Bronchial epithelial cell (primary cell): ENCODE measurements at regions not wholly inside any gene's neighbourhood (a gene's known extent, or its start where the extent isn't known, plus 50 kb on each side); places are given as distances from the start of the nearest gene placed in this dataset.
A peak's percentile ranks its signal among the peaks of the same experiment; 100 is the strongest.

Experiments used
- DNase-seq: peaks from one replicate; pipeline ENCODE4 v3.0.0-alpha.2; 2010; ENCODE audit warnings: low read depth
- FAIRE-seq: peaks from 2 replicates; lab custom pipeline; 2011; peaks lifted over from hg19 to GRCh38; lab: Jason Lieb, UNC
- H3K27me3 ChIP-seq: 2 replicates; pipeline ENCODE4 v1.5.1; 2011; ENCODE audit warnings: low read length; ENCODE audit not compliant: control insufficient read depth, insufficient read depth
- H3K36me3 ChIP-seq: 2 replicates; pipeline ENCODE4 v1.5.1; 2011; ENCODE audit warnings: low read length; ENCODE audit not compliant: control insufficient read depth, insufficient read depth
- H3K4me3 ChIP-seq: 2 replicates; pipeline ENCODE4 v1.5.1; 2011; ENCODE audit warnings: mild to moderate bottlenecking, low read depth, low read length, control low read depth
- TF ChIP-seq, protein P1 (sequence below): IDR thresholded peaks from 2 replicates; pipeline ENCODE4 v1.5.1; 2011; ENCODE audit warnings: mild to moderate bottlenecking, moderate library complexity, low read length, control low read depth, inconsistent platforms; ENCODE audit not compliant: insufficient read depth, severe bottlenecking

DNA sequence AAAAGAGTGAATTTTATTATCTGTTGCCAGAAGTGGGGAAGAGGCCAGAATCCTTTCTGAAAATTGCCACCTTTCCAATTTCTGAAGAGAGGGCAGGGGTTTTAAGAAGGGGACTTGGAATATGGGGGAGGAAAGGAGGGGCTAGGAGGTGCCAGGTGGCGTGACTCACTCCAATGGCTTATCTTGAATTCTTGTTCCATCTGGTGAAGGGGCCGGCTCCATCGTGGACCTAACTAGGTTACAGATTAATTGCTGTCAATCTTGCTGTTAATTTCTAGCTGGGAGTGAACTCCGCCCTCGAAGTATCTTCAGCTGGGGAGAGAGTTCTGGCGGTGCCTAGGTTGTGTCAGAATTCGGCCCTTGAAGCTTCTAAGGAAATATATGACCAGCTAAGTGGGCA, 138.7 kb downstream of the YTHDC2 start:
- FAIRE-seq: no peak

DNA sequence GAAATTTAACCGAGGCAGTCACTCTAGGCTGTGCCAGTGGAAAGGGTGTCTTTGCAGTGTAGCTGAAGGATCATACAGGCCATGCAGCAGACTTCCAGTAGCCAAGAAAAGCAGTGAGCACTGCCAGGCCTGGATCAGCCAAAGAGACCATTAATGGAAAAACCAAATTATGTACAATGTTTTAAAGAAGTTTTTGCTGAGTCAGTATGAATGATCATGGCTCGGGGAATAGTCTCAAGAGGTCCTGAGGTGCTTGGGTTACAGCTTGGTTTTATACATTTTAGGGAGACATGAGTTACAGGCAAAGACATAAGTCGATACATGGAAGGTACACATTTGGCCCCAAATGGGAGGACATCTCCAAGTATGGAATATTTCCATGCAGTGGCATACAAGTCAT, 141.3 kb downstream of the YTHDC2 start:
- no peak overlapping the region for H3K4me3 ChIP-seq
- TF ChIP-seq, protein P1, sequence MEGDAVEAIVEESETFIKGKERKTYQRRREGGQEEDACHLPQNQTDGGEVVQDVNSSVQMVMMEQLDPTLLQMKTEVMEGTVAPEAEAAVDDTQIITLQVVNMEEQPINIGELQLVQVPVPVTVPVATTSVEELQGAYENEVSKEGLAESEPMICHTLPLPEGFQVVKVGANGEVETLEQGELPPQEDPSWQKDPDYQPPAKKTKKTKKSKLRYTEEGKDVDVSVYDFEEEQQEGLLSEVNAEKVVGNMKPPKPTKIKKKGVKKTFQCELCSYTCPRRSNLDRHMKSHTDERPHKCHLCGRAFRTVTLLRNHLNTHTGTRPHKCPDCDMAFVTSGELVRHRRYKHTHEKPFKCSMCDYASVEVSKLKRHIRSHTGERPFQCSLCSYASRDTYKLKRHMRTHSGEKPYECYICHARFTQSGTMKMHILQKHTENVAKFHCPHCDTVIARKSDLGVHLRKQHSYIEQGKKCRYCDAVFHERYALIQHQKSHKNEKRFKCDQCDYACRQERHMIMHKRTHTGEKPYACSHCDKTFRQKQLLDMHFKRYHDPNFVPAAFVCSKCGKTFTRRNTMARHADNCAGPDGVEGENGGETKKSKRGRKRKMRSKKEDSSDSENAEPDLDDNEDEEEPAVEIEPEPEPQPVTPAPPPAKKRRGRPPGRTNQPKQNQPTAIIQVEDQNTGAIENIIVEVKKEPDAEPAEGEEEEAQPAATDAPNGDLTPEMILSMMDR: no peak
- H3K27me3 ChIP-seq: no peaks in the 10 kb centered on the region
- DNase-seq (no peak), FAIRE-seq (no peak)
- H3K36me3 ChIP-seq: no peaks in the 10 kb centered on the region

More for the DNA sequence above, 138.7 kb downstream of the YTHDC2 start:
- Histone ChIP-seq H3K36me3 (no peaks in the 10 kb centered on the region), H3K4me3 (no peak overlapping the region), H3K27me3 (no peaks in the 10 kb centered on the region)
- DNase-seq: no peak
- TF ChIP-seq, protein P1: no peak

GRCh38 chr5:113660206-113660605, 146.7 kb downstream of the YTHDC2 start:
- H3K4me3 ChIP-seq: no peak overlapping the region
- FAIRE-seq (peak; percentile 66), DNase-seq (no peak)
- no peaks in the 10 kb centered on the region for H3K36me3 ChIP-seq
- H3K27me3 ChIP-seq: no peaks in the 10 kb centered on the region
- TF ChIP-seq, protein P1: no peak

DNA sequence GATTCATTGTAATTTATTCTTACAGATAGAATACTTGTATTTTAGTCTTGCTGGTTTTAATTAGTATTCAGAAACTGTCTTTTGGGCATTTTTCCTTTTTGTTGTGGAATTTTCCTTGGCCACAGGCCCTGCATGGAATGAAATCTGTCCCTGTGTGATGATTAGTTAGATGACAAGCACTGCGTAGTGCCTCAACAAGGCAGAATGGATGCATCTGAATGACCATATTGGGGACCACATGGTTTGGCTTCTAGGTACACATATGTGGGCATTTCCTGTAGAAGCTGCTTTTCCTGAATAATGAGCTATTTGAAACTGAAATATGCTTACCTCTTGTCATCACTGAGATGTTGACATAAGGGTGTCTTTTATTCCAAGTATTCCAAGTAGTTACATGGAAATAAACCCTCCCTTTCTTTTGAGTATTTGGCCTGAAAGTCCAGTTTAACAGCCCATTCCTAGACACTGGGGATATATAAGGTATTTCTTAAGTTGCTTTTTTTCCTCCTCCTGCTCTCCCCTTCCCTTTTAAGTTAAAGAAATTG, 147.3 kb downstream of the YTHDC2 start:
- TF ChIP-seq, protein P1: no peak
- Histone ChIP-seq H3K27me3 (no peaks in the 10 kb centered on the region), H3K36me3 (no peaks in the 10 kb centered on the region), H3K4me3 (no peak overlapping the region)
- FAIRE-seq (no peak), DNase-seq (no peak)

GRCh38 chr5:113663879-113664541, 150.5 kb downstream of the YTHDC2 start:
- TF ChIP-seq, protein P1: peak; percentile 12
- H3K4me3 ChIP-seq: no peak overlapping the region
- H3K27me3 ChIP-seq: no peaks in the 10 kb centered on the region
- peak; percentile 13 for FAIRE-seq
- peak; percentile 12 for DNase-seq
- H3K36me3 ChIP-seq: no peaks in the 10 kb centered on the region

DNA sequence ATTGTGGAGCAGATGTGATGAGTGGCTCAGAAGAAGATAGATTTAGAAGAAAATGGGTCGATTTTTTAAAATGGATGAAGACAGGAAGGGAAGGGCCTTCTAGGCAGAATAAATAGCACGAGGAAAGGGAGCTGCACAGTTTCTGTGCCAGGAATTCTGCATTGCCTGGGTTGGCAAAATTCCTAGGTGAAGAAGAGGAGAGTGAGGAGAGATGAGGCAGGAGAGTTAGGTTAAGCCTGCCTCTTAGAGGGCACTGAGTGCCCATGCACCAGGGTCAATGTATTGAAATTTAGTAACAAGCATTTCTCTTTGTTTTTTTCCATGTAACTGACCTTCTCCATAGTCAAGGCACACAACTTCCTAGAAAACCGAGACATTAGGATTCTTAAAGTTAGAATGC, 159.5 kb downstream of the YTHDC2 start:
- DNase-seq (no peak), FAIRE-seq (no peak)
- Histone ChIP-seq H3K36me3 (no peaks in the 10 kb centered on the region), H3K4me3 (no peak overlapping the region), H3K27me3 (no peaks in the 10 kb centered on the region)
- TF ChIP-seq, protein P1: no peak
